ENCODE measurements at regions not wholly inside any gene's neighbourhood (a gene's known extent, or its start where the extent isn't known, plus 50 kb on each side); places are given as distances from the start of the nearest gene placed in this dataset.

- DNase-seq = no peak
Measured at GRCh38 chr22:47608421-47608820, 846.0 kb downstream of the TBC1D22A start.

DNA sequence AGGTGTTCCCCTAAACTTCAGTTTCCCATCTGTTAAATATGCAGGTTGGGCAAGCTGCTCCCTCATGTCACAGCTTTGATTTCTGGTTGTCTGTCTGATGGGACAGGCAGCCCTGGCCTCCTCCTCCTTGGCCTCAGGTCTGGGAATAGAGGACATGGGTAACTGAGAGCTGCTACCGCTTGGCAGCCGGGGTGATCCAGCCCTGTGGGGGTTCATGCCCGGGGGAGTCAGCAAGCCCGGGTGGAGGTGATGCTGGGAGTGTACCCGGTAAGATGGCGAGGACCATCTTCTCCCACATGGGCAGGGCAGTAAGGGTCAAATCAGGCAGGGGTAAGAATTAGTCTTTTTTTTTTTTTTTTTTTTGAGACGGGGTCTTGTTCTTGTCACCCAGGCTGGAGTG is 845.0 kb downstream of the TBC1D22A start:
- DNase-seq = no peak

DNA sequence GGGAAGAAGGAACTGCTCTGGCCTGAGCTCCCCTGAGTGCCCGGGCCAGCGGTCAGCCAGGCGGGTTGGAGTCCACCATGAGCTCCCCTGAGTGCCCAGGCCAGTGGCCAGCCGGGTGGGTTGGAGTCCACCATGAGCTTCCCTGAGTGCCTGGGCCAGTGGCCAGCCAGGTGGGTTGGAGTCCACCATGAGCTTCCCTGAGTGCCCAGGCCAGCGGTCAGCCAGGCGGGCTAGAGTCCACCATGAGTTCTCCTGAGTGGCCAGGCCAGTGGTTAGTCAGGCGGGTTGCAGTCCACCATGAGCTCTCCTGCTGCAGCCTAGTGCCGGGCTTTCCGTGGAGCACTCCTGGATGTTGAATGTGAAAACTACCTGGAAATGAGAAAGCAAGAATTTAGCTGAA is 844.0 kb downstream of the TBC1D22A start:
- DNase-seq = no peak

DNA sequence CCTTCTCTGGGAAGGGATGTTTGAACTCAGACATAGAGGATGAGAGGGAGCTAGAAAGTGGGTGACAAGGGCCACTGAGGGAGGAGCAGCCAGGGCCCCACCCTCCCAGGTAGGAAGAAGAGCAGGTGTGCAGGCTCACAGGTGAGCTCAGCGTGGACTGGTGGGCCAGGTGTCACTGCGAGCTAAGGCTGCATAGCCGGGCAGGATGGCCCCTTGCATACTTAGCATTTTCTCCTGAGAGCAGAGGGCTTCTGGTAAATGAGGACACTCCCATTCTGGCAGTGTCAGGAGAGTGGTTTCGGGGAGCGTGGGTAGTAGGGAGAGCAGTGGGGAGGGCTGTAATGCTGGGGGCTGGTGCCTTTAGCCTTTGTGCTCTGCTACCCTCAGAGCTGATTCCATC is 843.4 kb downstream of the TBC1D22A start:
- DNase-seq = no peak

DNA sequence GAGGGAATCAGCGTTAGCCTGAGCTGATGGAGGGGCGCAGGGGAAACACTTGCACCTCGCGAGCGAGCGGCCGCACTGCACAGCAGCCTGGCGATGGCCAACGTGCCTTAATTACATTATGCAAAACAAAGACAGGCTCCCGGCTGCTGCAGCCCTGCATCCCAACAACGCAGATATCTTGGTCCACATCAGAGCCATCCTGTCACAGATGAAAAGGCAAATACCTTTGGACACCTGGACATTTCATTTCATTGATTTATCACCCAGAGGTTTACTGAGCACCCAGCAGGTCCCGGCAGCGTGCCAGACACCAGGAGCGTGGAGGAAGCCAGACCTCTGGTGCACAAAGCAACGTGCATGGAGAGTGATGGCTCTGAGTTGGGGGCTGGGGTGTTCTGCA is 843.0 kb downstream of the TBC1D22A start:
- no peak for DNase-seq

DNA sequence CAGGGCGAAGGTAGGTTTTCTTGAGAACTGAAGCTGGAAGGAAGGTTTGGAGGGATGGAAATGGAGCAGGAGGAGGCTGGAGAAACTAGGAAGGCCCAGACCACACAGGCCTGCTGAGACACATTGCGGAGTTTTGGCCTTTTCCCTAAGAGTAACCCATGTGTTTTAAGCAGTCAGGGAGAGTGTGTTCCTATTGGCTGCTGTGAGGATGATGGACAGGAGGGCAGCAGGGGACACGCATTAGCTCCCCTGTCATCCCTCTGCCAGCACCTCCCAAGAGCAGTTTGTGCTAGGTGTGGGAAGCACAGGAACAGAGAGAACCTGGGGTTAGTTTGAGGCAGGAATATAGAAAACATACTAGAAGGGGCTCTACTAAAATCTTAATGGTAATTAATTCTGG is 842.1 kb downstream of the TBC1D22A start:
- no peak for DNase-seq

GRCh38 chr22:47602732-47603131 is 840.3 kb downstream of the TBC1D22A start:
- no peak for DNase-seq

- DNase-seq = no peak
Measured at GRCh38 chr22:47601666-47602065, 839.2 kb downstream of the TBC1D22A start.

GRCh38 chr22:47600791-47601625 is 838.6 kb downstream of the TBC1D22A start:
- DNase-seq = no peak

DNA sequence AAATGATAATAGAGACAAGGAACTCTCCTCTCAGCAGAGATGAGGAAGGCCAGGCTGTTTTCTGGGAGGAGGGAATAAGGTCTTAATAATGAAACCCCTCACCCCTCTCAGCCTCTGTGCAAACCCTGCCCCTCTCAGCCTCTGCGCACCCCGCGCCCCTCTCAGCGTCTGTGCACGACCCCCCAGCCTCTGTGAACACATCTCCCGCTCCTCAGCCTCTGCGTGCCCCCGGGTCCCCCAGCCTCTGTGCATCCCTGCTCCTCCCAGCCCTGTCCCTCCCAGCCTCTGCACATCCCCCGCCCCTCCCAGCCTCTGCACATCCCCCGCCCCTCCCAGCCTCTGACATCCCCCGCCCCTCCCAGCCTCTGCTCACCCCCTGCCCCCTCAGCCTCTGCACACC is 837.8 kb downstream of the TBC1D22A start:
- no peak for DNase-seq

GRCh38 chr22:47599753-47600152 is 837.3 kb downstream of the TBC1D22A start:
- no peak for DNase-seq

DNA sequence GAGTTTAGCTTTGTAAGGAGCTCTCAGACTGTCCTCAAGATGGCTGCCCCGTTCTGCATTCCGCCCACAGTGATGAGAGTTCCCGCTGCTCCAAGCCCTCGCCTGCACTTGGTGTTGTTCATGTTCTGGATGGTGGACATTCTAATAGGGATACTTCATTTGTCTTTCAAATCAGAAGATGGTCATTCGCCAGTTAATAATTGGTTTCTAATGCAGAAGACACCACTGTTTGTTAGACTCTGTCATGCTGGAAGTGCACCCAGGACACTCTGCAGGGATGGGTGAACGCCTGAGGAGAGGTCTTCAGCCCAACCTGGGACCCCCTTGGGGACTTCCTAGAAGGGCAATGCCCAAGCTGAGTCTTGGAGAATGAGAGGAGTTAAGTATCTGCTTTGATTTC is 836.4 kb downstream of the TBC1D22A start:
- no peak for DNase-seq

DNA sequence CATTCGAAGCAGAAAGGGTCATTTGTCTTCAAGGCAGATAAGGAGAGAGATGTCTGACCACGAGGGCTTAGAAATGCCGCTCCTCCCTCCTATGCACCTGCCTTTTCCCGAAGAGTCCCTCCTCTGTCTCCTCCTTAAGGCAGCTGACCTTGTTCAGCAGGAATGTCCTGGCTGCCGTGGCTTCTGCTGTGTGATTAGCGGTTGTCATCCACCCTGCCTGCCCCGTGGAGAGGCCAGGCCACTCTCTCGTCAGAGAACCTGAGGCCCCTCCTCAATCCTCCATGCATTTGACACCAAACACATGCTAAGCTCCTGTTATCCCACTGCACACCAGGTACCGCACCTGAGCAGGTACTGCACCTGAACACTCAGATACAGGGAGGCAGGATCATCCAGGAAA is 834.6 kb downstream of the TBC1D22A start:
- DNase-seq = no peak

DNA sequence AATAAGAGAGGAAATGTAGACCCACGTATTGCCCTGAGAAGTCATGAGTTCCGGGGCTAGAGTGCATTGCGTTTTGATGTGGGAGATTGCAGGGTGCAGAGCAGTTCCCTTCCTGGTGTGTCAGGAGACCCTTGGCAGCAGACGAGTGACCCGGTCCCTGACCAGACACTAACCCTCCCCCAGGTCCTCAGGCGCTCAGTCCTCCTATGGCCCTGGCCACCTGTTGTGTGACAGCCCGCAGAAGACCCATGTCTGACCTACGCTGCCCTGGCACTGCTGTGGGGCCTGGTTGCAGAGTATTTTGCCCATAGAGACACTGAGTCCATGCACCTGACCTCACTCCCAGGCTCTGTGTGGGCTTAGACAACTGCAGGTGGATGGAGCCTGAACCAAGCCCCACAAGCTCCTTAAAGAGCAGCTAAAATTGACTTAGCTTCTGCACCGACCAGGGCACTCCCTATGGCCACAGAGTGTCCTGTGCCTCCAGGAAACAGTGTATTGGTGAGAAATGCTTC is 833.8 kb downstream of the TBC1D22A start:
- no peak for DNase-seq

GRCh38 chr22:47594836-47595521 is 832.5 kb downstream of the TBC1D22A start:
- no peak for DNase-seq

GRCh38 chr22:47593911-47594311 is 831.5 kb downstream of the TBC1D22A start:
- no peak for DNase-seq

DNA sequence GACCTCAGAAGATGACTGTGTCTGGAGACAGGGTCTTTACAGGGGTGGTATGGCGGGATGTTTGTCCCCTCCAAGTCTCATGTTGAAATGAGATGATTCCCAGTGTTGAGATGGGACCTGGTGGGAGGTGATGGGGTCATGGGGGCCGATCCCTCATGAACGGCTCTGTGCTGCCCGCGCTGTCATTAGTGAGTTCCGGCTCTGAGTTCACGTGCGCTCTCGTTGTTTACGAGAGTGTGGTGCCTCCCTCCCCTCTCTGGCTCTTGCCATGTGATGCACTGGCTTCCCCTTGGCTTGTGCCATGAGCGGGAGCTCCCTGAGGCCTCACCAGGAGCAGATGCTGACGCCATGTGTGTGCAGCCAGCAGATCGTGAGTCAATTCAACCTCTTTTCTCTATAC is 830.8 kb downstream of the TBC1D22A start:
- DNase-seq = no peak

- DNase-seq = no peak
Measured at GRCh38 chr22:47592791-47593190, 830.3 kb downstream of the TBC1D22A start.

GRCh38 chr22:47591709-47592108 is 829.3 kb downstream of the TBC1D22A start:
- DNase-seq = no peak

GRCh38 chr22:47591016-47591415 is 828.6 kb downstream of the TBC1D22A start:
- DNase-seq = no peak

GRCh38 chr22:47589271-47590250 is 827.1 kb downstream of the TBC1D22A start:
- DNase-seq = no peak

- no peak for DNase-seq
Measured at GRCh38 chr22:47588578-47588960, 826.1 kb downstream of the TBC1D22A start.

Data from dermis blood vessel endothelial cell (primary cell).